Transverse colon (tissue), 4 donors: ENCODE measurements at regions not wholly inside any gene's neighbourhood (a gene's known extent, or its start where the extent isn't known, plus 50 kb on each side); places are given as distances from the start of the nearest gene placed in this dataset.

Source experiments
- EP300 ChIP-seq: sonication (generic); formaldehyde crosslinking; IDR thresholded peaks from one replicate; pipeline ENCODE4 v1.6.1; 2017; ENCODE audit warnings: antibody characterized with exemption, low read depth
- POLR2A ChIP-seq: fragments of 450-650 bp; IDR thresholded peaks from one replicate; pipeline ENCODE4 v1.6.1; 2016; ENCODE audit warnings: antibody characterized with exemption, mild to moderate bottlenecking, moderate library complexity
- POLR2AphosphoS5 ChIP-seq, 3 donors: sonication (generic); formaldehyde crosslinking; IDR thresholded peaks; one replicate each; pipeline ENCODE4 v1.6.1; 2016; ENCODE audit warnings: antibody characterized with exemption in 3 of 3
- TF ChIP-seq, protein P1 (sequence below), 5 experiments: fragments of 200-600 bp in 3 of 5; fragments of 450-650 bp in 2 of 5; sonication (generic) in 3 of 5; IDR thresholded peaks; 1 replicate in 2 of 5; 2 replicates in 3 of 5; pipeline ENCODE4 v1.5.1; 2016 to 2017; ENCODE audit warnings: antibody characterized with exemption in 5 of 5, inconsistent platforms in 3 of 5, mild to moderate bottlenecking in 2 of 5, moderate library complexity in 1 of 5

DNA sequence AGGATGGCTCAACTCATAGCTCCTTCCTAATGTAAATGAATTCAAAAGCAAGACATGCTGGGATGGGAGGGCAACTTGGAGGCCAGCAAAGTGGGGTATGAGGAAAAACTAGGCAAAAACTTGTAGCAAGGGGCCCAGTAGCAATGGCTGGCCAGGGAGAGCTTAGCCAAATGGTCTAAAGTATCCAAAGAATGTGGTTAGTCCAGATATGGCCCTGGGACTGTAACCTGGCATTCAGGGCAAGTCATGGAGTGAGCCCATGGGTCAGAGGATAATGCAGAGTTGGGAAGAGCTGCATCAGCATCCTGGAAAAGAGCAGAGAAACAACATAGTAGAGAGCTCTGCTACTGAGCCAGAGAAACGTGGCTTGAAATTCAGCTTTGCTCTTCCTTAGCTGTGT lies 191.7 kb downstream of the SUCLA2 start:
- TF ChIP-seq, protein P1, sequence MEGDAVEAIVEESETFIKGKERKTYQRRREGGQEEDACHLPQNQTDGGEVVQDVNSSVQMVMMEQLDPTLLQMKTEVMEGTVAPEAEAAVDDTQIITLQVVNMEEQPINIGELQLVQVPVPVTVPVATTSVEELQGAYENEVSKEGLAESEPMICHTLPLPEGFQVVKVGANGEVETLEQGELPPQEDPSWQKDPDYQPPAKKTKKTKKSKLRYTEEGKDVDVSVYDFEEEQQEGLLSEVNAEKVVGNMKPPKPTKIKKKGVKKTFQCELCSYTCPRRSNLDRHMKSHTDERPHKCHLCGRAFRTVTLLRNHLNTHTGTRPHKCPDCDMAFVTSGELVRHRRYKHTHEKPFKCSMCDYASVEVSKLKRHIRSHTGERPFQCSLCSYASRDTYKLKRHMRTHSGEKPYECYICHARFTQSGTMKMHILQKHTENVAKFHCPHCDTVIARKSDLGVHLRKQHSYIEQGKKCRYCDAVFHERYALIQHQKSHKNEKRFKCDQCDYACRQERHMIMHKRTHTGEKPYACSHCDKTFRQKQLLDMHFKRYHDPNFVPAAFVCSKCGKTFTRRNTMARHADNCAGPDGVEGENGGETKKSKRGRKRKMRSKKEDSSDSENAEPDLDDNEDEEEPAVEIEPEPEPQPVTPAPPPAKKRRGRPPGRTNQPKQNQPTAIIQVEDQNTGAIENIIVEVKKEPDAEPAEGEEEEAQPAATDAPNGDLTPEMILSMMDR (IDR thresholded peaks at IDR 0.05), result no peak
- TF ChIP-seq POLR2A, result no peak
- TF ChIP-seq POLR2AphosphoS5 (IDR thresholded peaks at IDR 0.05), result no peak
- TF ChIP-seq EP300, result no peak
